NB4 (cell line): ENCODE measurements at regions not wholly inside any gene's neighbourhood (a gene's known extent, or its start where the extent isn't known, plus 50 kb on each side); places are given as distances from the start of the nearest gene placed in this dataset.

Experiments
- POLR2A ChIP-seq: IDR thresholded peaks from 2 replicates; pipeline ENCODE4 v1.6.1; 2011; ENCODE audit warnings: mild to moderate bottlenecking; ENCODE audit not compliant: insufficient read length; ENCODE audit errors: extremely low read depth
- TF ChIP-seq, protein P1 (sequence below): IDR thresholded peaks from one replicate; pipeline ENCODE4 v1.5.1; 2012; ENCODE audit warnings: low read depth, low read length
- TF ChIP-seq, protein P2 (sequence below): IDR thresholded peaks from 2 replicates; pipeline ENCODE4 v1.6.1; 2011; ENCODE audit warnings: low read depth, low read length

DNA sequence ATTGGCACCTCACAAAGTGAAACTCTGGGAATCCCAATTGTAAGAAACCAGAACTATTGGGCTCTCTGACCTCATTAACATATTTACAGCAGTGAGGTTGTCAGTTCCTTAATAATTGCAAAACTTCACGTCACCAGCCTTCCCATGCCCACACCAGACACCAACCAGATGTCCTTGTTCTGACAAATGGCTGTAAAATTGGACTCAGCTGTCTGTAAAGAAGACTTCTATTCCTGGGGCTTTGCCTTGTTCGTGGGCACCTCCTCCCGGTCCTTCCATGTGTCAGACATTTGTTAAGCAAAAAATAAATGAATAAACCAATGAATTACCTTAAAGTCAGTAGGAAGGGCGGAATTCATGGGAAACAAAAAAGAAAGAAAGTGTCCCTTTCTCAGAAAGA lies 284.3 kb upstream of the CDH11 start:
- TF ChIP-seq, protein P1, sequence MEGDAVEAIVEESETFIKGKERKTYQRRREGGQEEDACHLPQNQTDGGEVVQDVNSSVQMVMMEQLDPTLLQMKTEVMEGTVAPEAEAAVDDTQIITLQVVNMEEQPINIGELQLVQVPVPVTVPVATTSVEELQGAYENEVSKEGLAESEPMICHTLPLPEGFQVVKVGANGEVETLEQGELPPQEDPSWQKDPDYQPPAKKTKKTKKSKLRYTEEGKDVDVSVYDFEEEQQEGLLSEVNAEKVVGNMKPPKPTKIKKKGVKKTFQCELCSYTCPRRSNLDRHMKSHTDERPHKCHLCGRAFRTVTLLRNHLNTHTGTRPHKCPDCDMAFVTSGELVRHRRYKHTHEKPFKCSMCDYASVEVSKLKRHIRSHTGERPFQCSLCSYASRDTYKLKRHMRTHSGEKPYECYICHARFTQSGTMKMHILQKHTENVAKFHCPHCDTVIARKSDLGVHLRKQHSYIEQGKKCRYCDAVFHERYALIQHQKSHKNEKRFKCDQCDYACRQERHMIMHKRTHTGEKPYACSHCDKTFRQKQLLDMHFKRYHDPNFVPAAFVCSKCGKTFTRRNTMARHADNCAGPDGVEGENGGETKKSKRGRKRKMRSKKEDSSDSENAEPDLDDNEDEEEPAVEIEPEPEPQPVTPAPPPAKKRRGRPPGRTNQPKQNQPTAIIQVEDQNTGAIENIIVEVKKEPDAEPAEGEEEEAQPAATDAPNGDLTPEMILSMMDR: no peak
- TF ChIP-seq POLR2A: no peak
- TF ChIP-seq, protein P2, sequence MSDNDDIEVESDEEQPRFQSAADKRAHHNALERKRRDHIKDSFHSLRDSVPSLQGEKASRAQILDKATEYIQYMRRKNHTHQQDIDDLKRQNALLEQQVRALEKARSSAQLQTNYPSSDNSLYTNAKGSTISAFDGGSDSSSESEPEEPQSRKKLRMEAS: no peak
